CD14-positive monocyte (primary cell): ENCODE measurements at regions not wholly inside any gene's neighbourhood (a gene's known extent, or its start where the extent isn't known, plus 50 kb on each side); places are given as distances from the start of the nearest gene placed in this dataset.

Source experiments
- DNase-seq, 3 donors: peaks; one replicate each; pipeline ENCODE4 v3.0.0-alpha.2; 2011 to 2022
- H2AFZ ChIP-seq: 2 replicates; pipeline ENCODE4 v1.6.0; 2012; ENCODE audit warnings: mild to moderate bottlenecking, low read depth, low read length, inconsistent platforms; ENCODE audit not compliant: insufficient read depth, poor library complexity, severe bottlenecking
- H3K27ac ChIP-seq, 2 donors: 1 replicate in 1 of 2; 2 replicates in 1 of 2; pipeline ENCODE4 v1.5.1; 2012 to 2013; ENCODE audit warnings: low read length in 2 of 2, control low read depth in 1 of 2, inconsistent platforms in 1 of 2, low read depth in 1 of 2, mild to moderate bottlenecking in 1 of 2
- H3K27me3 ChIP-seq, 2 donors: one replicate each; pipeline versions ENCODE4 v1.6.0 to v1.6.1; 2011 to 2013; ENCODE audit warnings: low read length in 2 of 2; ENCODE audit not compliant: control insufficient read depth in 2 of 2, insufficient read depth in 2 of 2
- H3K36me3 ChIP-seq, 2 donors: replicated peaks in 1 of 2; 1 replicate in 1 of 2; 2 replicates in 1 of 2; pipeline versions ENCODE4 v1.5.1 to v1.6.1; 2012 to 2013; ENCODE audit warnings: low read length in 2 of 2, control low read depth in 1 of 2, inconsistent platforms in 1 of 2, mild to moderate bottlenecking in 1 of 2; ENCODE audit not compliant: insufficient read depth in 2 of 2, control insufficient read depth in 1 of 2
- H3K4me1 ChIP-seq, 2 donors: 1 replicate in 1 of 2; 2 replicates in 1 of 2; pipeline versions ENCODE4 v1.5.1 to v1.6.1; 2012 to 2013; ENCODE audit warnings: low read length in 2 of 2, control low read depth in 1 of 2, inconsistent platforms in 1 of 2, mild to moderate bottlenecking in 1 of 2, moderate library complexity in 1 of 2; ENCODE audit not compliant: insufficient read depth in 2 of 2, control insufficient read depth in 1 of 2
- H3K4me2 ChIP-seq: replicated peaks from 2 replicates; pipeline ENCODE3; 2012; ENCODE audit warnings: low read length, moderate library complexity, mild to moderate bottlenecking; ENCODE audit not compliant: poor library complexity, severe bottlenecking; ENCODE audit errors: extremely low read depth
- H3K4me3 ChIP-seq, 3 experiments: fragments of 200-600 bp in 1 of 3; sonication (generic) in 1 of 3; replicated peaks in 1 of 3; 1 replicate in 2 of 3; 2 replicates in 1 of 3; pipeline ENCODE4 v1.5.1; 2011 to 2013; ENCODE audit warnings: low read length in 3 of 3, mild to moderate bottlenecking in 3 of 3, control low read depth in 2 of 3, low read depth in 2 of 3, inconsistent platforms in 1 of 3, moderate library complexity in 1 of 3
- H3K79me2 ChIP-seq: 2 replicates; pipeline ENCODE4 v1.6.0; 2012; ENCODE audit warnings: mild to moderate bottlenecking, control low read depth, inconsistent platforms, low read length, moderate library complexity; ENCODE audit not compliant: insufficient read depth
- H3K9ac ChIP-seq: 2 replicates; pipeline ENCODE4 v1.6.0; 2017; ENCODE audit warnings: low read length, mild to moderate bottlenecking; ENCODE audit not compliant: insufficient read depth, poor library complexity, severe bottlenecking
- H3K9me3 ChIP-seq, 2 donors: replicated peaks in 1 of 2; 1 replicate in 1 of 2; 2 replicates in 1 of 2; pipeline versions ENCODE4 v1.5.1 to v1.6.1; 2012 to 2013; ENCODE audit warnings: low read length in 2 of 2, control low read depth in 1 of 2; ENCODE audit not compliant: control insufficient read depth in 1 of 2, insufficient read depth in 1 of 2
- H4K20me1 ChIP-seq: 2 replicates; pipeline ENCODE4 v1.6.0; 2012; ENCODE audit warnings: mild to moderate bottlenecking, low read length, control low read depth, moderate library complexity; ENCODE audit not compliant: insufficient read depth
- H3K27ac Mint-ChIP-seq, 7 donors: one replicate each; pipeline ENCODE4 v1.8.0; 2020; ENCODE audit warnings: mild to moderate bottlenecking in 7 of 7, mixed read lengths in 7 of 7, moderate library complexity in 6 of 7, inconsistent platforms in 2 of 7
- H3K27me3 Mint-ChIP-seq, 3 donors: one replicate each; pipeline ENCODE4 v1.8.0; 2021 to 2022; ENCODE audit warnings: low read depth in 3 of 3, mild to moderate bottlenecking in 3 of 3, mixed read lengths in 3 of 3, moderate library complexity in 3 of 3, inconsistent platforms in 1 of 3
- H3K36me3 Mint-ChIP-seq, 2 donors: one replicate each; pipeline ENCODE4 v1.8.0; 2020; ENCODE audit warnings: mixed read lengths in 2 of 2, inconsistent platforms in 1 of 2, mild to moderate bottlenecking in 1 of 2
- H3K4me1 Mint-ChIP-seq: one replicate; pipeline ENCODE4 v1.8.0; 2020; ENCODE audit warnings: mild to moderate bottlenecking, mixed read lengths
- H3K4me3 Mint-ChIP-seq, 2 donors: one replicate each; pipeline ENCODE4 v1.8.0; 2020; ENCODE audit warnings: mild to moderate bottlenecking in 2 of 2, mixed read lengths in 2 of 2, moderate library complexity in 1 of 2
- H3K9me3 Mint-ChIP-seq, 7 donors: one replicate each; pipeline ENCODE4 v1.8.0; 2020 to 2022; ENCODE audit warnings: mixed read lengths in 7 of 7, mild to moderate bottlenecking in 6 of 7, moderate library complexity in 6 of 7, inconsistent platforms in 2 of 7
- WGBS: methylation state at CpG from one replicate; pipeline ENCODE4 v1.1.5; 2013; ENCODE audit warnings: missing lambda C conversion rate; ENCODE audit not compliant: insufficient coverage; 5-methylcytosine and 5-hydroxymethylcytosine counted together
- intact Hi-C, 2 donors: fragments of 100-400 bp; cut with micrococcal nuclease; formaldehyde crosslinking; loops; one replicate each; pipeline versions ENCODE4 v1.15.0 to v1.15.1; 2023
- TF ChIP-seq, protein P1 (sequence below): fragments of 200-600 bp; IDR thresholded peaks from one replicate; pipeline ENCODE4 v1.8.0; 2022; ENCODE audit warnings: antibody characterized with exemption, mild to moderate bottlenecking

DNA sequence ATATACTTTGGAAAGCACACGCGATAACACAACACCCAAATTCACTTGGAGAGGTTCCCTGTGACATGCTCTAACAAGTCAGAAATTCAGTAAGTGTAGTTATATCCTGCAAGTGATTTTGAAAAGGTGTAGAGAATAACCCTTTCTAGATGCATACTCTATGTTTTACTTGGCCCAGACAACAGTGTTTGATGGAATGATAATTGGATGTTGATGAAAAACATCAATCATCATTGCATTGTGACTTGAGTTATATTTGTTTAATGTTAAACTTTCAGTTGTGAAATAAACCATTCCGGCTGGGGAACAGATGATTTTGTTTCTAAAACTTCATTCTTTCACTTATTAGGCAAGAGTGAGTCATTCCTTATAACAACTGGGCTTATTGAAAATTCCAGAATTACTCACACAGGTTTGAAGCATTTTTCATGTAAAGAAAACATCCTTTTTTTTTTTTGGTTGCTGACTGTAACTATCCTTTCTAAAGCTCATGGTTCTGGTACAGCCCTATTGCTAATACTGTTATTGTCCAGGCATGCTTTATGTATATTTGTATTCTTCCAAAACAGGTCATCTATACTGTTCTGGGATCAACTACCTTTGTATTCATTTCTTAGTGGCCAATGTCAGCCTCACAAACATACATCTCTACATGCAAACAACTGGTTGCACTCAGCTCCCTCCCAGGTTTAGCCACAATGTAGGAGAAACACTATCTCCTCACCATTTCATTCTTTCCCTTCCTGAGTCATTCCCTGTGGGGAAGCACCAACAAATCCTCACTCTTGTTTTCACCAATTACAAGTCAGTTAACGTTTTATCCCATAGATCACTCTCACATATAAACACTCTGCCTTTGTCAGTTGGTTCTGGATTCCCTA lies 121.2 kb upstream of the LRIG3 start:
- no peaks in the 10 kb centered on the region for H3K36me3 Mint-ChIP-seq
- Histone ChIP-seq H3K27ac (no peak overlapping the region), H3K4me3 (no peak overlapping the region), H3K27me3 (no peaks in the 10 kb centered on the region), H3K9me3 (no peaks in the 10 kb centered on the region), H2AFZ (no peak overlapping the region), H3K4me1 (no peaks in the 10 kb centered on the region), H3K4me2 (no peak overlapping the region), H3K36me3 (no peaks in the 10 kb centered on the region), H3K79me2 (no peaks in the 10 kb centered on the region), H3K9ac (no peak overlapping the region), H4K20me1 (no peaks in the 10 kb centered on the region)
- peaks cover 0 to 2% (median 0%) of the 10 kb centered on the region in 7 donors for H3K9me3 Mint-ChIP-seq
- TF ChIP-seq, protein P1, sequence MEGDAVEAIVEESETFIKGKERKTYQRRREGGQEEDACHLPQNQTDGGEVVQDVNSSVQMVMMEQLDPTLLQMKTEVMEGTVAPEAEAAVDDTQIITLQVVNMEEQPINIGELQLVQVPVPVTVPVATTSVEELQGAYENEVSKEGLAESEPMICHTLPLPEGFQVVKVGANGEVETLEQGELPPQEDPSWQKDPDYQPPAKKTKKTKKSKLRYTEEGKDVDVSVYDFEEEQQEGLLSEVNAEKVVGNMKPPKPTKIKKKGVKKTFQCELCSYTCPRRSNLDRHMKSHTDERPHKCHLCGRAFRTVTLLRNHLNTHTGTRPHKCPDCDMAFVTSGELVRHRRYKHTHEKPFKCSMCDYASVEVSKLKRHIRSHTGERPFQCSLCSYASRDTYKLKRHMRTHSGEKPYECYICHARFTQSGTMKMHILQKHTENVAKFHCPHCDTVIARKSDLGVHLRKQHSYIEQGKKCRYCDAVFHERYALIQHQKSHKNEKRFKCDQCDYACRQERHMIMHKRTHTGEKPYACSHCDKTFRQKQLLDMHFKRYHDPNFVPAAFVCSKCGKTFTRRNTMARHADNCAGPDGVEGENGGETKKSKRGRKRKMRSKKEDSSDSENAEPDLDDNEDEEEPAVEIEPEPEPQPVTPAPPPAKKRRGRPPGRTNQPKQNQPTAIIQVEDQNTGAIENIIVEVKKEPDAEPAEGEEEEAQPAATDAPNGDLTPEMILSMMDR: no peak
- no peak for DNase-seq
- intact Hi-C loops: no loop called here
- H3K4me1 Mint-ChIP-seq: no peaks in the 10 kb centered on the region
- H3K4me3 Mint-ChIP-seq: no peak overlapping the region
- H3K27me3 Mint-ChIP-seq: no peaks in the 10 kb centered on the region
- H3K27ac Mint-ChIP-seq: no peak overlapping the region
- WGBS: 85% methylated on average over 2 of the region's 4 CpGs

DNA sequence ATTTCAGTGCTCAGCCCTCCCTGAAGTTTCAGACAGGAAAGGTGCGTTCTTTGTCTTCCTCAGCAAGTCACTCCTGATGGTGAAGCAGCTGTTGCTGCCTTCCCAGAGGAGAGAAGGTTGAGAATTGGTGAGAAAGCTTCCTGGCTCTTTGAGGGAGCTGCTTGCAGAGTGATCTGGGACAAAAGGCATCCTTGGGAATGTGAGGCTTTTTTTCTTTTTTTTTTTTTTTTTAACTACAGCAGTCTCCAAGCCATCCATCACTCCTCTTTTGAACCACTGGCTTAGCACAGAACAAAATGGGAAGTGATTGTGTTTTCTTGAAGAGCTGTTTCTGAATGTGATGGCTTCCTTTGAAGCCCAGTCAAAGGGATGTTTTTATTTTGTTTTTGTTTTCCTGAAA lies 120.4 kb upstream of the LRIG3 start:
- H3K27me3 ChIP-seq: no peaks in the 10 kb centered on the region
- no peaks in the 10 kb centered on the region for H3K4me1 Mint-ChIP-seq
- H3K9ac ChIP-seq: no peak overlapping the region
- no peaks in the 10 kb centered on the region for H4K20me1 ChIP-seq
- H3K4me3 ChIP-seq: no peak overlapping the region
- DNase-seq: no peak
- no peak overlapping the region for H3K4me2 ChIP-seq
- H3K27ac Mint-ChIP-seq: no peak overlapping the region
- peaks cover 0 to 2% (median 0%) of the 10 kb centered on the region in 7 donors for H3K9me3 Mint-ChIP-seq
- no peaks in the 10 kb centered on the region for H3K79me2 ChIP-seq
- intact Hi-C loops: no loop called here
- no peaks in the 10 kb centered on the region for H3K4me1 ChIP-seq
- no peaks in the 10 kb centered on the region for H3K9me3 ChIP-seq
- WGBS: 10% methylated on average over 1 of the region's 1 CpG
- H3K27ac ChIP-seq: no peak overlapping the region
- H3K36me3 Mint-ChIP-seq: no peaks in the 10 kb centered on the region
- no peaks in the 10 kb centered on the region for H3K36me3 ChIP-seq
- TF ChIP-seq, protein P1: no peak
- H2AFZ ChIP-seq: no peak overlapping the region
- no peaks in the 10 kb centered on the region for H3K27me3 Mint-ChIP-seq
- H3K4me3 Mint-ChIP-seq: no peak overlapping the region
